Left ventricle myocardium inferior (tissue), 1 donor: ENCODE measurements at regions not wholly inside any gene's neighbourhood (a gene's known extent, or its start where the extent isn't known, plus 50 kb on each side); places are given as distances from the start of the nearest gene placed in this dataset.

ENCODE experiments used
- DNase-seq: peaks from one replicate; pipeline ENCODE4 v3.0.0-alpha.2; 2020
- H3K27ac ChIP-seq: fragments of 200-600 bp; replicated peaks from 2 replicates; pipeline ENCODE4 v1.8.0; 2021
- H3K27me3 ChIP-seq: fragments of 200-600 bp; 2 replicates; pipeline ENCODE4 v1.8.0; 2021; ENCODE audit warnings: low read depth
- H3K36me3 ChIP-seq: fragments of 200-600 bp; 2 replicates; pipeline ENCODE4 v1.8.0; 2021
- H3K4me1 ChIP-seq: fragments of 200-600 bp; 2 replicates; pipeline ENCODE4 v1.8.0; 2021
- H3K4me3 ChIP-seq: fragments of 200-600 bp; 2 replicates; pipeline ENCODE4 v1.8.0; 2021; ENCODE audit warnings: mild to moderate bottlenecking, moderate library complexity
- H3K9me3 ChIP-seq: fragments of 200-600 bp; replicated peaks from 2 replicates; pipeline ENCODE4 v1.8.0; 2021
- CTCF ChIP-seq: fragments of 200-600 bp; IDR thresholded peaks from 2 replicates; pipeline ENCODE4 v1.8.0; 2021; ENCODE audit warnings: antibody characterized with exemption, mild to moderate bottlenecking, borderline replicate concordance
- intact Hi-C: fragments of 100-400 bp; cut with micrococcal nuclease; formaldehyde crosslinking; loops from one replicate; pipeline ENCODE4 v1.11.0; 2022
- donor health status: DM: no; HTN: yes; CAD: no; lungs with severe emphysema.

DNA sequence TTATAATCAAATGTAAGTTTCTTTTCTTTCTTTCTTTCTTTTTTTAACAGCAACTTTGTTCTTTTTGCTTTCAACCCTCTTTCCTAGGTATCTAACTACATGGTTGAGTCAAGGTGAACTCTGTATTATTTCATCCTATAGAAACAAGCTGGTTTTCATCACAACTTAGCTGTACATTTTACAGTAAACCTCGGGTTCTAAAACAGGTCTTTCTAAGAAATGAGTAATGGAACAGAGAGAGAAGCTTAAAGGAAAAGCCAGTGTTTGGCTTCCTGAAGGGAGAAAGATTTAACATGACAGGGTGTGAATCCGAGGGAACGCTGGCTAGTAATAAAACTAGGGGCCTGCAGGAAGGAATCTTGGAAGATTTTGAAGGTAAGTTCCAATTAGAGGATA is 143.4 kb upstream of the ITGB1 start:
- intact Hi-C loops, result no loop called here
- Histone ChIP-seq H3K36me3 (no peaks in the 10 kb centered on the region), H3K27me3 (peaks cover 16% of the 10 kb centered on the region), H3K9me3 (peaks cover 17% of the 10 kb centered on the region), H3K4me3 (no peak overlapping the region), H3K27ac (no peak overlapping the region), H3K4me1 (no peaks in the 10 kb centered on the region)
- no peak for TF ChIP-seq CTCF
- DNase-seq, result no peak

DNA sequence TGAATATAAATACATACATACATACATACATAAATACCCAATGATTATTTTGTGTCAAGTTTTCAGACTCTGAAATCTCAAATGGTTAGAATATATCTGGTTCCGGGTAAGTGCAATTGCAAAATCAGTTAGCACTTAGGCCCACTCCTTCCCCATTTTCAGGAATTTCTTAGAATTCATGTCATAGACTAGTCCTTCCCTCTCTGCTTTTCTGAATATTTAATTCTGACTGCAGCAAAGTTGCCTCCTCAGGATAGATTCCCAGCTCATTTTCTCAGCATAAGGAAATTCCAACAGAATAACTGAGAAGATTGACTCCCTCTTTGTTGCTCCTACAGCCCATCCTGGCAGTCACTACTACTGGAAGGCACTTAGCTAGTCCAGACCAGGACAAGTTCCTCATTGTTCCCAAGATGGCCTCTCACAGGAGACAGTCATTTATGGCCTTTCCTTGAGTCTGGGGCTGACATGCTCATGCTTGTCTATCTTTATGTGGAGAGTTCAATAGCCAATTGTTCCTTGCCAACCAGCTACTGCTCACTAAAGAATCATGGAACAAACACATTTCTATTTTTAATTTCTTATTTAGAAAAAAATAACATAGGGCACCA is 142.9 kb upstream of the ITGB1 start:
- no peak overlapping the region for H3K4me3 ChIP-seq
- no peaks in the 10 kb centered on the region for H3K4me1 ChIP-seq
- no peak for DNase-seq
- TF ChIP-seq CTCF, result no peak
- H3K9me3 ChIP-seq, result peaks cover 17% of the 10 kb centered on the region
- intact Hi-C loops, result no loop called here
- no peaks in the 10 kb centered on the region for H3K36me3 ChIP-seq
- H3K27me3 ChIP-seq, result peaks cover 20% of the 10 kb centered on the region
- H3K27ac ChIP-seq, result no peak overlapping the region

DNA sequence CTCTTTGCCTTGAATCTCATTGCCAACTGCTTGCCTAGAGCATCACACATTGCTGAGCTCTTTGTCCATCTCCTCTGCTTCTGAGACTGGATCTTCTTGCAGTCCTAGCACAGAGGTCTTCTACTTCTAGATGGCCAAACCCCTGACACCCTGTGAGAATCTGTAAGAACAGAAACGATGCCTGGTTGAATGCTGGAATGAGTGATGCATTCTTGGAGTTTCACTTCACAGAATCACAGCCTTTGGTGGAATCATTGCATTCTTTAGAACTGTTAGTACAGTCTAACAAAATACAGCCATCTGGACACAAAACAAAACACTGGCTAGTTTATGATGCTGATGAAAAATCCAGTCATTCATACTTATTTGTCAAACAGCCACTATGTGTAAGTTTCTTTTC is 141.7 kb upstream of the ITGB1 start:
- Histone ChIP-seq H3K27me3 (peaks cover 20% of the 10 kb centered on the region), H3K36me3 (no peaks in the 10 kb centered on the region), H3K27ac (no peak overlapping the region), H3K4me3 (no peak overlapping the region), H3K4me1 (no peaks in the 10 kb centered on the region), H3K9me3 (peaks cover 19% of the 10 kb centered on the region)
- intact Hi-C loops, result no loop called here
- no peak for DNase-seq
- TF ChIP-seq CTCF, result no peak

DNA sequence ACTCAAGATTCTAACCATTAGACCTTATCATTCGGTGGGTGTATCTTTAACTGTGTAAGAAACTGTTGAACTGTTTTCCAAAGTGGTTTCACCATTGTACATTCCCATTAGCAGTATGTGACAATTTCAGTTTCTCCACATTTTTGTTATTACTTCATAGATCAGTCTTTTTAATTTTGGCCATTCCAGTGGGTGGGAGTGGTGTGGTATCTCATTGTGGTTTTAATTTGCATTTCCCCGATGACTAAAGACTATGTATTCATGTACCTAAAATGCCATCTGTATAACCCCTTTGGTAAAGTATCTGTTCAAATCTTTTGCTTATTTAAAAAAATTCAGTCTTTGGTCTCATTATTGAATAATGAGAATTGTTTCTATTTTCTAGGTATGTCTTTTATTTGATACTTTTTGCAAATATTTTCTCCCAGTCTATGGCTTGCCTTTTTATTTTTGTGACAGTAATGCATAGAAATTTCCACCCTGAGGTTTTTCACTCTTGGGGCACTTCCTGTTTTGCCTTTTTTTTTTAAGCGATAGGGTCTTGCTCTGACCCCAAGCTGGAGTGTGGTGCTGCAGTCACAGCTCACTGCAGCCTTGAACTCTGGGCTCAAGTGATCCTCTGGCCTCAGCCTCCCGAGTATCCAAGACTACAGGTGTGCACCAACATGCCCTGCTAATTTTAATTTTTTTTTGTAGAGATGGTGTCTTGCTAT is 141.1 kb upstream of the ITGB1 start:
- H3K36me3 ChIP-seq, result no peaks in the 10 kb centered on the region
- peaks cover 20% of the 10 kb centered on the region for H3K27me3 ChIP-seq
- no peak for TF ChIP-seq CTCF
- H3K4me3 ChIP-seq, result no peak overlapping the region
- DNase-seq, result no peak
- H3K4me1 ChIP-seq, result no peaks in the 10 kb centered on the region
- intact Hi-C loops, result no loop called here
- H3K27ac ChIP-seq, result no peak overlapping the region
- H3K9me3 ChIP-seq, result peaks cover 21% of the 10 kb centered on the region

- H3K4me3 ChIP-seq, result no peak overlapping the region
- no peak for TF ChIP-seq CTCF
- H3K9me3 ChIP-seq, result peaks cover 9% of the 10 kb centered on the region
- H3K4me1 ChIP-seq, result no peaks in the 10 kb centered on the region
- no peaks in the 10 kb centered on the region for H3K36me3 ChIP-seq
- intact Hi-C loops, result no loop called here
- no peak for DNase-seq
- peaks cover 20% of the 10 kb centered on the region for H3K27me3 ChIP-seq
- H3K27ac ChIP-seq, result no peak overlapping the region
Measured at GRCh38 chr10:33095867-33096815, 138.1 kb upstream of the ITGB1 start.
